ENCODE measurements at regions not wholly inside any gene's neighbourhood (a gene's known extent, or its start where the extent isn't known, plus 50 kb on each side); places are given as distances from the start of the nearest gene placed in this dataset.

DNA sequence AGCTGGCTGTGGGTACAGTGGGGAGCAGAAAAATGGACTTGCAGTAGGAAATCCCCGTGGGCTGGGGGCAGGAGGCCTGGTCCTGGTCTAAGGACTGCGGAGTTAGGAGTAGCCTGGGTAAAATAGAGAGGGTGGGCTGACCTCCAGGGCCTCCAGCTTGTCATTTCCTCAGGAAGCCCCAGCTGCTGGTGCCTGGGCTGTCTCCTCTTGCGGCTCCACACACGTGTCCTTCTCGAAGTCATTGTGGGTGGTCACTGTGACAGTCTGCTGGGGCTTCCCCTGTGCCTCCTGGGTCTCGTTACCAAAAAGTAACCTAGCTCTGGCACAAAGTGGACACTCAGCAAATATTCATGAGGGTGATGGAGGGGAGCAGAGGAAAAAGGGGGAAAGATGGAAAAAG is 259.7 kb downstream of the FGF9 start:
- no peaks in the 10 kb centered on the region for H3K27me3 ChIP-seq (ENCODE audit: insufficient read depth, low read length)
- Mint-ChIP-seq H3K27me3 (ENCODE audit: low read depth, unreplicated experiment) (peaks cover 5% of the 10 kb centered on the region), H3K36me3 (ENCODE audit: low read depth, unreplicated experiment) (no peaks in the 10 kb centered on the region), H3K4me1 (ENCODE audit: low read depth, unreplicated experiment) (peaks cover 5% of the 10 kb centered on the region), H3K9me3 (ENCODE audit: unreplicated experiment) (peaks cover 6% of the 10 kb centered on the region), H3K4me3 (ENCODE audit: unreplicated experiment) (no peak overlapping the region), H3K27ac (ENCODE audit: unreplicated experiment) (no peak overlapping the region)
- no peak overlapping the region for H3K9ac ChIP-seq (ENCODE audit: low read length)
- no peaks in the 10 kb centered on the region for H3K79me2 ChIP-seq (ENCODE audit: insufficient read depth, low read length)
- no peak for DNase-seq (ENCODE audit: low read depth)
- no peak overlapping the region for H3K4me2 ChIP-seq (ENCODE audit: low read length)
- no peak overlapping the region for H3K27ac ChIP-seq (ENCODE audit: low read depth, low read length)
- no peaks in the 10 kb centered on the region for H3K36me3 ChIP-seq (ENCODE audit: insufficient read depth, low read length)
- H4K20me1 ChIP-seq (ENCODE audit: insufficient read depth, low read length) = no peaks in the 10 kb centered on the region
- no peaks in the 10 kb centered on the region for H3K9me3 ChIP-seq (ENCODE audit: insufficient read depth, low read depth, low read length)
- no peak for FAIRE-seq
- H3K4me1 ChIP-seq (ENCODE audit: insufficient read depth, low read length) = no peaks in the 10 kb centered on the region
- H3K4me3 ChIP-seq (ENCODE audit: insufficient read depth, low read depth, low read length) = no peak overlapping the region
- TF ChIP-seq, protein P1, sequence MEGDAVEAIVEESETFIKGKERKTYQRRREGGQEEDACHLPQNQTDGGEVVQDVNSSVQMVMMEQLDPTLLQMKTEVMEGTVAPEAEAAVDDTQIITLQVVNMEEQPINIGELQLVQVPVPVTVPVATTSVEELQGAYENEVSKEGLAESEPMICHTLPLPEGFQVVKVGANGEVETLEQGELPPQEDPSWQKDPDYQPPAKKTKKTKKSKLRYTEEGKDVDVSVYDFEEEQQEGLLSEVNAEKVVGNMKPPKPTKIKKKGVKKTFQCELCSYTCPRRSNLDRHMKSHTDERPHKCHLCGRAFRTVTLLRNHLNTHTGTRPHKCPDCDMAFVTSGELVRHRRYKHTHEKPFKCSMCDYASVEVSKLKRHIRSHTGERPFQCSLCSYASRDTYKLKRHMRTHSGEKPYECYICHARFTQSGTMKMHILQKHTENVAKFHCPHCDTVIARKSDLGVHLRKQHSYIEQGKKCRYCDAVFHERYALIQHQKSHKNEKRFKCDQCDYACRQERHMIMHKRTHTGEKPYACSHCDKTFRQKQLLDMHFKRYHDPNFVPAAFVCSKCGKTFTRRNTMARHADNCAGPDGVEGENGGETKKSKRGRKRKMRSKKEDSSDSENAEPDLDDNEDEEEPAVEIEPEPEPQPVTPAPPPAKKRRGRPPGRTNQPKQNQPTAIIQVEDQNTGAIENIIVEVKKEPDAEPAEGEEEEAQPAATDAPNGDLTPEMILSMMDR (IDR thresholded peaks at IDR 0.05; ENCODE audit: insufficient read depth, low read depth, low read length) = no peak
- no peak for TF ChIP-seq EZH2 (IDR thresholded peaks at IDR 0.05; ENCODE audit: insufficient read depth, low read length)
- H2AFZ ChIP-seq (ENCODE audit: low read depth, low read length) = no peak overlapping the region

DNA sequence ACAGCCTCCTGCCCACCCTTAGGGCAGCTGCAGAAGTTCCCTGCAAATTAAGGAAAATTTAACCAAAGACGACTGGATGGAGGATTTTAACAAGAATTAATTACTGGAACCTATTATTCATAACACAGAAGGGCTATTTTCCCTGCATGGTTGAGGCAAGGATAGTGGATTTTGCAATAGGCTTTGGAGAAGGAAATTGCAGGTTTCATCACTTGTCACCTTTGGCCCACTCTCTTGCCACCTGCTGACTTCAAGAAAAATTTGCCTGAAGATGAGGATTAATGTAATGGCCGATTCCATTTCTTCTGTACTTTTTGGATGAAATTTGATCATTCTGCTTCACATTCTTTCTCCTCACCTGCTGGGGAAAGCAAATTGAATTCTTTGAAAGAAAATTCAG is 261.7 kb downstream of the FGF9 start:
- Histone ChIP-seq H2AFZ (ENCODE audit: low read depth, low read length) (no peak overlapping the region), H3K36me3 (ENCODE audit: insufficient read depth, low read length) (no peaks in the 10 kb centered on the region), H4K20me1 (ENCODE audit: insufficient read depth, low read length) (no peaks in the 10 kb centered on the region), H3K27ac (ENCODE audit: low read depth, low read length) (no peak overlapping the region), H3K27me3 (ENCODE audit: insufficient read depth, low read length) (no peaks in the 10 kb centered on the region), H3K9ac (ENCODE audit: low read length) (no peak overlapping the region), H3K4me3 (ENCODE audit: insufficient read depth, low read depth, low read length) (no peak overlapping the region), H3K79me2 (ENCODE audit: insufficient read depth, low read length) (no peaks in the 10 kb centered on the region), H3K4me2 (ENCODE audit: low read length) (no peak overlapping the region), H3K4me1 (ENCODE audit: insufficient read depth, low read length) (no peaks in the 10 kb centered on the region), H3K9me3 (ENCODE audit: insufficient read depth, low read depth, low read length) (no peaks in the 10 kb centered on the region)
- Mint-ChIP-seq H3K27ac (ENCODE audit: unreplicated experiment) (no peak overlapping the region), H3K36me3 (ENCODE audit: low read depth, unreplicated experiment) (no peaks in the 10 kb centered on the region), H3K4me3 (ENCODE audit: unreplicated experiment) (no peak overlapping the region), H3K27me3 (ENCODE audit: low read depth, unreplicated experiment) (peaks cover 2% of the 10 kb centered on the region), H3K4me1 (ENCODE audit: low read depth, unreplicated experiment) (peaks cover 5% of the 10 kb centered on the region), H3K9me3 (ENCODE audit: unreplicated experiment) (peaks cover 4% of the 10 kb centered on the region)
- no peak for TF ChIP-seq EZH2 (IDR thresholded peaks at IDR 0.05; ENCODE audit: insufficient read depth, low read length)
- TF ChIP-seq, protein P1 (IDR thresholded peaks at IDR 0.05; ENCODE audit: insufficient read depth, low read depth, low read length) = no peak
- DNase-seq (ENCODE audit: low read depth) = no peak
- no peak for FAIRE-seq

DNA sequence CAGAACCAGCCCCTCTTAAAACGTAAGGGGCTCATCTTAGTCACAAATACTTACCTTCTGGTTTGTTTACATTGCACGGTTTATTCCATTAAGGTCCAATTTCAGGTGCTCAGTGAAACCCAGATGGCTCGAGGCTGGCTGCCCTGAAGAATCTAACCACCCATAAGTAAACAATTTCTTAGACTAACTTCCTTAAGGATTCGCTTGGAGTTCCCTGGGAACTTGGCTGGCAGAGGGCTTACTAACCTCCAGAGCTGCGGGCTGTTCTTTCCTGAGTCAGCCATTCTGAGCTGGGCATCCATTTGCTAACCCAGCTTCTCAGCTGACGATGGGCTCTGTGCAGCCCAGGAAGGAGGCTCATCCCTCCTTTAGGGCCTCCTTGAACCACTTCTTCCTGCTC is 262.1 kb downstream of the FGF9 start:
- peaks cover 8% of the 10 kb centered on the region for H3K4me1 Mint-ChIP-seq (ENCODE audit: low read depth, unreplicated experiment)
- no peaks in the 10 kb centered on the region for H3K36me3 Mint-ChIP-seq (ENCODE audit: low read depth, unreplicated experiment)
- H3K9ac ChIP-seq (ENCODE audit: low read length) = no peak overlapping the region
- no peak overlapping the region for H2AFZ ChIP-seq (ENCODE audit: low read depth, low read length)
- no peak for TF ChIP-seq EZH2 (IDR thresholded peaks at IDR 0.05; ENCODE audit: insufficient read depth, low read length)
- TF ChIP-seq, protein P1 (IDR thresholded peaks at IDR 0.05; ENCODE audit: insufficient read depth, low read depth, low read length) = no peak
- H3K27ac Mint-ChIP-seq (ENCODE audit: unreplicated experiment) = no peak overlapping the region
- H3K27me3 ChIP-seq (ENCODE audit: insufficient read depth, low read length) = no peaks in the 10 kb centered on the region
- peaks cover 2% of the 10 kb centered on the region for H3K27me3 Mint-ChIP-seq (ENCODE audit: low read depth, unreplicated experiment)
- H3K36me3 ChIP-seq (ENCODE audit: insufficient read depth, low read length) = no peaks in the 10 kb centered on the region
- H3K4me1 ChIP-seq (ENCODE audit: insufficient read depth, low read length) = no peaks in the 10 kb centered on the region
- no peak overlapping the region for H3K4me3 Mint-ChIP-seq (ENCODE audit: unreplicated experiment)
- FAIRE-seq (no peak), DNase-seq (ENCODE audit: low read depth) (no peak)
- H3K79me2 ChIP-seq (ENCODE audit: insufficient read depth, low read length) = no peaks in the 10 kb centered on the region
- peaks cover 4% of the 10 kb centered on the region for H3K9me3 Mint-ChIP-seq (ENCODE audit: unreplicated experiment)
- H3K9me3 ChIP-seq (ENCODE audit: insufficient read depth, low read depth, low read length) = no peaks in the 10 kb centered on the region
- no peak overlapping the region for H3K4me2 ChIP-seq (ENCODE audit: low read length)
- H3K27ac ChIP-seq (ENCODE audit: low read depth, low read length) = no peak overlapping the region
- H3K4me3 ChIP-seq (ENCODE audit: insufficient read depth, low read depth, low read length) = no peak overlapping the region
- H4K20me1 ChIP-seq (ENCODE audit: insufficient read depth, low read length) = no peaks in the 10 kb centered on the region
